ENCODE measurements at regions not wholly inside any gene's neighbourhood (a gene's known extent, or its start where the extent isn't known, plus 50 kb on each side); places are given as distances from the start of the nearest gene placed in this dataset.
"Not testable (repeated sequence)": the region's sequence is repeated elsewhere in the genome, so short reads cannot be mapped to it uniquely, and the experiment has no call there.

GRCh38 chr4:29311247-29311646, 1408.9 kb upstream of the PCDH7 start:
- no peaks in the 10 kb centered on the region for H3K4me1 Mint-ChIP-seq
- no peak overlapping the region for H3K27ac Mint-ChIP-seq
- H3K4me3 Mint-ChIP-seq = no peak overlapping the region
- H3K36me3 Mint-ChIP-seq = no peaks in the 10 kb centered on the region
- H3K27me3 Mint-ChIP-seq = no peaks in the 10 kb centered on the region
- DNase-seq (no peak), ATAC-seq (no peak)
- H3K9me3 Mint-ChIP-seq (ENCODE audit: low read depth) = peaks cover 5% of the 10 kb centered on the region
- CTCF ChIA-PET = no interaction called here

GRCh38 chr4:29319663-29320340, 1400.4 kb upstream of the PCDH7 start:
- Mint-ChIP-seq H3K27ac (no peak overlapping the region), H3K36me3 (no peaks in the 10 kb centered on the region), H3K4me3 (no peak overlapping the region), H3K9me3 (ENCODE audit: low read depth) (no peaks in the 10 kb centered on the region), H3K27me3 (no peaks in the 10 kb centered on the region), H3K4me1 (no peaks in the 10 kb centered on the region)
- DNase-seq (no peak), ATAC-seq (no peak)
- CTCF ChIA-PET = no interaction called here

- CTCF ChIA-PET = no interaction called here
- Mint-ChIP-seq H3K4me3 (no peak overlapping the region), H3K36me3 (no peaks in the 10 kb centered on the region), H3K4me1 (no peaks in the 10 kb centered on the region), H3K27ac (no peak overlapping the region), H3K9me3 (ENCODE audit: low read depth) (peaks cover 2% of the 10 kb centered on the region), H3K27me3 (no peaks in the 10 kb centered on the region)
- DNase-seq (no peak), ATAC-seq (no peak)
Observed at GRCh38 chr4:29320947-29321620, 1399.1 kb upstream of the PCDH7 start.

- H3K9me3 Mint-ChIP-seq (ENCODE audit: low read depth) = peaks cover 4% of the 10 kb centered on the region
- no peaks in the 10 kb centered on the region for H3K4me1 Mint-ChIP-seq
- no peaks in the 10 kb centered on the region for H3K36me3 Mint-ChIP-seq
- CTCF ChIA-PET = no interaction called here
- H3K27ac Mint-ChIP-seq = no peak overlapping the region
- ATAC-seq (no peak), DNase-seq (no peak)
- H3K4me3 Mint-ChIP-seq = no peak overlapping the region
- H3K27me3 Mint-ChIP-seq = no peaks in the 10 kb centered on the region
Observed at GRCh38 chr4:29326004-29326403, 1394.2 kb upstream of the PCDH7 start.

GRCh38 chr4:29326816-29327215, 1393.4 kb upstream of the PCDH7 start:
- Mint-ChIP-seq H3K27me3 (no peaks in the 10 kb centered on the region), H3K36me3 (no peaks in the 10 kb centered on the region), H3K4me3 (no peak overlapping the region)

GRCh38 chr4:29336861-29337260, 1383.3 kb upstream of the PCDH7 start:
- no peak overlapping the region for H3K27ac Mint-ChIP-seq
- no peak for ATAC-seq
- CTCF ChIA-PET = no interaction called here
- no peak for DNase-seq
- H3K36me3 Mint-ChIP-seq = no peaks in the 10 kb centered on the region
- H3K4me3 Mint-ChIP-seq = no peak overlapping the region
- H3K4me1 Mint-ChIP-seq = no peaks in the 10 kb centered on the region
- H3K9me3 Mint-ChIP-seq (ENCODE audit: low read depth) = peaks cover 8% of the 10 kb centered on the region
- H3K27me3 Mint-ChIP-seq = no peaks in the 10 kb centered on the region

More at GRCh38 chr4:29326816-29327215, 1393.4 kb upstream of the PCDH7 start:
- CTCF ChIA-PET = no interaction called here
- Mint-ChIP-seq H3K9me3 (ENCODE audit: low read depth) (peaks cover 6% of the 10 kb centered on the region), H3K27ac (no peak overlapping the region), H3K4me1 (no peaks in the 10 kb centered on the region)
- DNase-seq (no peak), ATAC-seq (no peak)

GRCh38 chr4:29372971-29373370, 1347.2 kb upstream of the PCDH7 start:
- no peaks in the 10 kb centered on the region for H3K4me1 Mint-ChIP-seq
- H3K4me3 Mint-ChIP-seq = no peak overlapping the region
- DNase-seq (no peak), ATAC-seq (no peak)
- no peaks in the 10 kb centered on the region for H3K36me3 Mint-ChIP-seq
- no peak overlapping the region for H3K27ac Mint-ChIP-seq
- H3K27me3 Mint-ChIP-seq = no peaks in the 10 kb centered on the region
- CTCF ChIA-PET = no interaction called here
- H3K9me3 Mint-ChIP-seq (ENCODE audit: low read depth) = peaks cover 7% of the 10 kb centered on the region

- CTCF ChIA-PET = no interaction called here
- H3K4me1 Mint-ChIP-seq = no peaks in the 10 kb centered on the region
- H3K27me3 Mint-ChIP-seq = no peaks in the 10 kb centered on the region
- no peak overlapping the region for H3K4me3 Mint-ChIP-seq
- DNase-seq (no peak), ATAC-seq (no peak)
- H3K9me3 Mint-ChIP-seq (ENCODE audit: low read depth) = peaks cover 9% of the 10 kb centered on the region
- no peak overlapping the region for H3K27ac Mint-ChIP-seq
- no peaks in the 10 kb centered on the region for H3K36me3 Mint-ChIP-seq
Observed at GRCh38 chr4:29375716-29376115, 1344.5 kb upstream of the PCDH7 start.

GRCh38 chr4:29378237-29378636, 1341.9 kb upstream of the PCDH7 start:
- H3K36me3 Mint-ChIP-seq; CTCF ChIA-PET; H3K27ac Mint-ChIP-seq; H3K27me3 Mint-ChIP-seq; ATAC-seq; H3K4me3 Mint-ChIP-seq; H3K9me3 Mint-ChIP-seq (ENCODE audit: low read depth); DNase-seq; H3K4me1 Mint-ChIP-seq: not testable (repeated sequence)

GRCh38 chr4:29390921-29391320, 1329.2 kb upstream of the PCDH7 start:
- Mint-ChIP-seq H3K4me3 (no peak overlapping the region), H3K4me1 (no peaks in the 10 kb centered on the region), H3K27ac (no peak overlapping the region), H3K36me3 (no peaks in the 10 kb centered on the region), H3K9me3 (ENCODE audit: low read depth) (peaks cover 5% of the 10 kb centered on the region), H3K27me3 (no peaks in the 10 kb centered on the region)
- ATAC-seq (no peak), DNase-seq (no peak)
- CTCF ChIA-PET = no interaction called here

GRCh38 chr4:29405116-29405515, 1315.1 kb upstream of the PCDH7 start:
- H3K9me3 Mint-ChIP-seq (ENCODE audit: low read depth) = peaks cover 11% of the 10 kb centered on the region
- no peaks in the 10 kb centered on the region for H3K36me3 Mint-ChIP-seq
- no peaks in the 10 kb centered on the region for H3K27me3 Mint-ChIP-seq
- no peak overlapping the region for H3K4me3 Mint-ChIP-seq
- CTCF ChIA-PET = no interaction called here
- H3K27ac Mint-ChIP-seq = no peak overlapping the region
- no peak for ATAC-seq
- no peaks in the 10 kb centered on the region for H3K4me1 Mint-ChIP-seq
- DNase-seq = no peak

- H3K4me1 Mint-ChIP-seq = no peaks in the 10 kb centered on the region
- ATAC-seq = no peak
- no peaks in the 10 kb centered on the region for H3K36me3 Mint-ChIP-seq
- H3K9me3 Mint-ChIP-seq (ENCODE audit: low read depth) = peaks cover 6% of the 10 kb centered on the region
- no peak overlapping the region for H3K27ac Mint-ChIP-seq
- CTCF ChIA-PET = no interaction called here
- H3K27me3 Mint-ChIP-seq = no peaks in the 10 kb centered on the region
- no peak for DNase-seq
- no peak overlapping the region for H3K4me3 Mint-ChIP-seq
Observed at GRCh38 chr4:29415771-29416170, 1304.4 kb upstream of the PCDH7 start.

- Mint-ChIP-seq H3K27ac (no peak overlapping the region), H3K4me3 (no peak overlapping the region), H3K9me3 (ENCODE audit: low read depth) (peaks cover 7% of the 10 kb centered on the region), H3K27me3 (no peaks in the 10 kb centered on the region), H3K4me1 (no peaks in the 10 kb centered on the region), H3K36me3 (no peaks in the 10 kb centered on the region)
- CTCF ChIA-PET = no interaction called here
- ATAC-seq (no peak), DNase-seq (no peak)
Observed at GRCh38 chr4:29423836-29424721, 1296.1 kb upstream of the PCDH7 start.

- Mint-ChIP-seq H3K4me1 (no peaks in the 10 kb centered on the region), H3K27me3 (no peaks in the 10 kb centered on the region), H3K4me3 (no peak overlapping the region), H3K9me3 (ENCODE audit: low read depth) (peaks cover 4% of the 10 kb centered on the region), H3K27ac (no peak overlapping the region), H3K36me3 (no peaks in the 10 kb centered on the region)
- DNase-seq (no peak), ATAC-seq (no peak)
- CTCF ChIA-PET = no interaction called here
Observed at GRCh38 chr4:29453303-29453820, 1266.8 kb upstream of the PCDH7 start.
